ENCODE measurements at regions not wholly inside any gene's neighbourhood (a gene's known extent, or its start where the extent isn't known, plus 50 kb on each side); places are given as distances from the start of the nearest gene placed in this dataset.

DNA sequence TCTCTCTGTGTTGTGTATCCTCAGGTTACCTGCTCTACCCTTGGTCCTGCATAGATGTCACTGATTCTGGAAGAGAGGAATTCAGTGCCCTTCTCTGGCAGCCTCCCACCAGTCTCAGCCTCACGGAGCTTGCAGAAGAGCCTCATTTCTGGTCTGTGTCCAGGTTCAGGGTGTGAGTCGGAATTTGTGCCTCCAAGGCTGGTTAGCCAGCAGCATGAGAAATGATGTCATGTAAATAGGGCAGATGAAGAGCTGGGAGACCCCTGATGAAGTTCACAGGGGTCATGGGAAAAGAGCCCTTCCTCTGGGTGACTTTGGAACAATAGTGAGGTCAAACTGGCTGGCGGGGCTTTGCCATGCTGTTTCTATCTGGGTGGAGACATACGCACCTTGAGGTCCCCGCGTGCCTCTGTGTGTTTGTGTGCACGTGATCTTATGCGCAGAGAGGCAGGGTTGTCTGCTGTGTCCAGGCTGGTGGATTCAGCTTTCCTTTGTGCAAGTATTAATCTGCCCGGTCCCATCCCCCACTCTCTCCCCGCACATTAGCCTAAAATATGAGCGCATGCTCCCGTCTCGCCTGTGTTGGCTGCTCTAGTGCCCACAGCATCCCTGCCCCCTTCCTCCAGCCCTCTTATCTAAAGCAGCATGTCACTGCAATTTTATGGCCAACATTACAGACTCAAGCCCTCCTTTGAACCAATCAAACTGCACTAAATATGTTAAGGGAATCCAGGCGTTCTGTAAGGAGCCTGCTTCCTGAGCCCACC lies 256.3 kb upstream of the ZFHX3 start:
- no peak for TF ChIP-seq CTCF (IDR thresholded peaks at IDR 0.05; ENCODE audit: unreplicated experiment in 3 of 3)
- H3K36me3 Mint-ChIP-seq (ENCODE audit: low read depth), result no peaks in the 10 kb centered on the region
- peak overlapping the region in 1 of 3 experiments; percentile 1 for H3K27ac Mint-ChIP-seq
- peaks cover 23% of the 10 kb centered on the region for H3K4me1 Mint-ChIP-seq
- no peaks in the 10 kb centered on the region for H3K9me3 Mint-ChIP-seq
- H3K27me3 Mint-ChIP-seq (ENCODE audit: low read depth), result peaks cover 5% of the 10 kb centered on the region
- H3K4me3 Mint-ChIP-seq, result no peak overlapping the region

GRCh38 chr16:73302942-73303341 lies 255.0 kb upstream of the ZFHX3 start:
- no peaks in the 10 kb centered on the region for H3K36me3 Mint-ChIP-seq (ENCODE audit: low read depth)
- no peak overlapping the region for H3K27ac Mint-ChIP-seq
- TF ChIP-seq CTCF (IDR thresholded peaks at IDR 0.05; ENCODE audit: unreplicated experiment in 3 of 3), result no peak
- H3K4me3 Mint-ChIP-seq, result no peak overlapping the region
- peaks cover 5% of the 10 kb centered on the region for H3K27me3 Mint-ChIP-seq (ENCODE audit: low read depth)
- peaks cover 31% of the 10 kb centered on the region for H3K4me1 Mint-ChIP-seq
- no peaks in the 10 kb centered on the region for H3K9me3 Mint-ChIP-seq

DNA sequence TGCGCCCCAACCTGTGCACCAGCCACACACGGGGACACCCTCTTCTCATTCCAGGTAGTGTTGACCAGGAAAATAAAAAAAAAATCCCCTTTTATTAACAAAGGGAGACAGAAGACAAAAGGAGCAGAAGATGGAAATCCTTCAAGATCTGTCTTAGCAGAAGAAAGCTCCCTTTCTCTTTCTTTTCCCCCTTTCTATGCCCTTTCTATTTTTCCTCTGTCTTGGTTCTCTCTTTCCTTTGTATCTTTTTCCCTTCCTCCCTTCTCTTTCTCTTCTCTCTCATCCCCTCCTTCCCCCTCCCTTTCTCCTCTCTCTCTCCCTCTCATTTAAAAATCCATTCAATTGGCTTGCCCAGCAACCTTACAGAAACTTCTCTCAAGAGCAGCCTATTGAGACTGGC lies 254.1 kb upstream of the ZFHX3 start:
- no peaks in the 10 kb centered on the region for H3K36me3 Mint-ChIP-seq (ENCODE audit: low read depth)
- H3K27me3 Mint-ChIP-seq (ENCODE audit: low read depth), result peaks cover 5% of the 10 kb centered on the region
- no peaks in the 10 kb centered on the region for H3K9me3 Mint-ChIP-seq
- no peak overlapping the region for H3K27ac Mint-ChIP-seq
- H3K4me3 Mint-ChIP-seq, result no peak overlapping the region
- H3K4me1 Mint-ChIP-seq, result peaks cover 25% of the 10 kb centered on the region
- no peak for TF ChIP-seq CTCF (IDR thresholded peaks at IDR 0.05; ENCODE audit: unreplicated experiment in 3 of 3)

- Mint-ChIP-seq H3K9me3 (no peaks in the 10 kb centered on the region), H3K27ac (no peak overlapping the region), H3K27me3 (ENCODE audit: low read depth) (no peaks in the 10 kb centered on the region), H3K4me3 (no peak overlapping the region), H3K4me1 (peaks cover 19% of the 10 kb centered on the region), H3K36me3 (ENCODE audit: low read depth) (no peaks in the 10 kb centered on the region)
- TF ChIP-seq CTCF (IDR thresholded peaks at IDR 0.05; ENCODE audit: unreplicated experiment in 3 of 3), result no peak
These were observed 251.4 kb upstream of the ZFHX3 start for GRCh38 chr16:73299346-73299745.

GRCh38 chr16:73298562-73298961 lies 250.6 kb upstream of the ZFHX3 start:
- no peaks in the 10 kb centered on the region for H3K9me3 Mint-ChIP-seq
- no peak for TF ChIP-seq CTCF (IDR thresholded peaks at IDR 0.05; ENCODE audit: unreplicated experiment in 3 of 3)
- H3K27me3 Mint-ChIP-seq (ENCODE audit: low read depth), result peaks cover 5% of the 10 kb centered on the region
- no peaks in the 10 kb centered on the region for H3K36me3 Mint-ChIP-seq (ENCODE audit: low read depth)
- H3K27ac Mint-ChIP-seq, result peak overlapping the region in 2 of 3 experiments; percentile 1 to 11
- H3K4me3 Mint-ChIP-seq, result no peak overlapping the region
- peaks cover 12% of the 10 kb centered on the region for H3K4me1 Mint-ChIP-seq

DNA sequence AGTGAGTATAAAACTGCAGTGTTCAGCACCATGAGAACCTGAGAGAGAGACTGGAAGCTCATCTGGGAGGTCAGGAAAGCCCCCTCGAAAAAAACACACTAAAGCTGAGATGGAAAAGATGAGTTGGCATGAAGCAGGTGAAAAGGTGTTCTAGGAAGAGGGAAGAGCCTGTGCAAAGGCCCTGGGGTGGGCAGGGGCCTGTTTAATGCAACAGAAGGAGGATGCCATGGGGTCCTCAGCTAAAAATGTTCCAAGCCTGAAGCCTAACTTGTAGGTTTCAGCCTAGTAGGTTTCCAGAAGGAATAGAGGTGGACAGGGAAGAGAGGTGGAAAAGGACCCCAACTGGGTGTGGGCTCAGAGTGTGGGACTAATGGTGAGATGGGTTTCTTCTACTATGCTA lies 242.3 kb upstream of the ZFHX3 start:
- Mint-ChIP-seq H3K36me3 (ENCODE audit: low read depth) (no peaks in the 10 kb centered on the region), H3K4me3 (no peak overlapping the region), H3K27ac (no peak overlapping the region), H3K9me3 (peaks cover 3% of the 10 kb centered on the region), H3K27me3 (ENCODE audit: low read depth) (peaks cover 37% of the 10 kb centered on the region), H3K4me1 (peaks cover 14% of the 10 kb centered on the region)
- TF ChIP-seq CTCF (IDR thresholded peaks at IDR 0.05; ENCODE audit: unreplicated experiment in 3 of 3), result no peak

Data from nephron (organoid).